ENCODE measurements at regions not wholly inside any gene's neighbourhood (a gene's known extent, or its start where the extent isn't known, plus 50 kb on each side); places are given as distances from the start of the nearest gene placed in this dataset.
"Not testable (repeated sequence)": the region's sequence is repeated elsewhere in the genome, so short reads cannot be mapped to it uniquely, and the experiment has no call there.

- DNase-seq (ENCODE audit: low spot score) = not testable (repeated sequence)
These were observed 78.7 kb upstream of the DRD5 start for GRCh38 chr4:9702696-9703095.

- DNase-seq (ENCODE audit: low spot score) = peak; percentile 4
These were observed 78.0 kb upstream of the DRD5 start for GRCh38 chr4:9703391-9703790.

GRCh38 chr4:9704126-9704525 lies 77.3 kb upstream of the DRD5 start:
- DNase-seq (ENCODE audit: low spot score) = not testable (repeated sequence)

- DNase-seq (ENCODE audit: low spot score) = no peak
These were observed 76.7 kb upstream of the DRD5 start for GRCh38 chr4:9704551-9705332.

GRCh38 chr4:9707281-9707680 lies 74.2 kb upstream of the DRD5 start:
- not testable (repeated sequence) for DNase-seq (ENCODE audit: low spot score)

GRCh38 chr4:9707936-9708335 lies 73.5 kb upstream of the DRD5 start:
- DNase-seq (ENCODE audit: low spot score) = not testable (repeated sequence)

- no peak for DNase-seq (ENCODE audit: low spot score)
These were observed 71.7 kb upstream of the DRD5 start for GRCh38 chr4:9709724-9710123.

- not testable (repeated sequence) for DNase-seq (ENCODE audit: low spot score)
These were observed 66.2 kb upstream of the DRD5 start for GRCh38 chr4:9715271-9715670.

- no peak for DNase-seq (ENCODE audit: low spot score)
These were observed 65.3 kb upstream of the DRD5 start for GRCh38 chr4:9716093-9716492.

GRCh38 chr4:9718246-9718939 lies 63.0 kb upstream of the DRD5 start:
- not testable (repeated sequence) for DNase-seq (ENCODE audit: low spot score)

- not testable (repeated sequence) for DNase-seq (ENCODE audit: low spot score)
These were observed 59.3 kb upstream of the DRD5 start for GRCh38 chr4:9722131-9722530.

Data from AG08395 (cell line).